VCaP (cell line): ENCODE measurements at regions not wholly inside any gene's neighbourhood (a gene's known extent, or its start where the extent isn't known, plus 50 kb on each side); places are given as distances from the start of the nearest gene placed in this dataset.

Experiments used
- H3K27ac ChIP-seq: fragments of 450-650 bp; 2 replicates; pipeline ENCODE4 v1.5.1; 2017
- CTCF ChIP-seq: fragments of 450-650 bp; conservative IDR thresholded peaks from 2 replicates; pipeline ENCODE4 v1.5.1; 2017; ENCODE audit warnings: mild to moderate bottlenecking, moderate library complexity

- TF ChIP-seq CTCF = no peak
- no peak overlapping the region for H3K27ac ChIP-seq
Observed at GRCh38 chr3:170780471-170780870, 89.5 kb downstream of the RPL22L1 start.

GRCh38 chr3:170778240-170779217 lies 91.5 kb downstream of the RPL22L1 start:
- no peak for TF ChIP-seq CTCF
- no peak overlapping the region for H3K27ac ChIP-seq

- no peak overlapping the region for H3K27ac ChIP-seq
- TF ChIP-seq CTCF = no peak
Observed at GRCh38 chr3:170777564-170777926, 92.5 kb downstream of the RPL22L1 start.

GRCh38 chr3:170776887-170777563 lies 93.0 kb downstream of the RPL22L1 start:
- H3K27ac ChIP-seq = no peak overlapping the region
- TF ChIP-seq CTCF = no peak

- TF ChIP-seq CTCF = no peak
Observed at GRCh38 chr3:170773682-170774425, 96.1 kb downstream of the RPL22L1 start.

GRCh38 chr3:170772175-170772574 lies 97.8 kb downstream of the RPL22L1 start:
- H3K27ac ChIP-seq = no peak overlapping the region
- TF ChIP-seq CTCF = no peak

More at GRCh38 chr3:170773682-170774425, 96.1 kb downstream of the RPL22L1 start:
- H3K27ac ChIP-seq = no peak overlapping the region

GRCh38 chr3:170768334-170768801 lies 101.6 kb downstream of the RPL22L1 start:
- no peak overlapping the region for H3K27ac ChIP-seq

More at GRCh38 chr3:170768334-170768801, 101.6 kb downstream of the RPL22L1 start:
- TF ChIP-seq CTCF = no peak
